HL-60 (cell line): ENCODE measurements at regions not wholly inside any gene's neighbourhood (a gene's known extent, or its start where the extent isn't known, plus 50 kb on each side); places are given as distances from the start of the nearest gene placed in this dataset.
"Not testable (repeated sequence)": the region's sequence is repeated elsewhere in the genome, so short reads cannot be mapped to it uniquely, and the experiment has no call there.

Experiments used
- DNase-seq, 2 experiments: peaks; one replicate each; pipeline ENCODE4 v3.0.0-alpha.2; 2010 to 2020; ENCODE audit warnings: low read depth in 1 of 2, low spot score in 1 of 2
- H3K27ac ChIP-seq: fragments of 250-450 bp; sonication (Bioruptor Pico); replicated peaks from 2 replicates; pipeline ENCODE4 v1.5.1; 2020; ENCODE audit warnings: mild to moderate bottlenecking, moderate library complexity
- H3K27me3 ChIP-seq: fragments of 250-450 bp; sonication (Bioruptor Pico); 2 replicates; pipeline ENCODE4 v1.5.1; 2021; ENCODE audit warnings: mild to moderate bottlenecking, moderate library complexity; ENCODE audit not compliant: insufficient read depth, poor library complexity, severe bottlenecking
- H3K4me3 ChIP-seq: replicated peaks from 2 replicates; pipeline ENCODE4 v1.5.1; 2011; ENCODE audit warnings: mild to moderate bottlenecking, control low read depth, low read length; ENCODE audit not compliant: insufficient read depth
- GABPA ChIP-seq: IDR thresholded peaks from 2 replicates; pipeline ENCODE4 v1.6.1; 2012; ENCODE audit warnings: low read depth
- POLR2AphosphoS5 ChIP-seq: IDR thresholded peaks from 2 replicates; pipeline ENCODE4 v1.6.1; 2012; ENCODE audit warnings: low read depth
- SPI1 ChIP-seq: IDR thresholded peaks from 2 replicates; pipeline ENCODE4 v1.6.1; 2012; ENCODE audit warnings: low read depth, mild to moderate bottlenecking, borderline replicate concordance
- TF ChIP-seq, protein P1 (sequence below): IDR thresholded peaks from one replicate; pipeline ENCODE4 v1.5.1; 2011; ENCODE audit warnings: low read length, control low read depth, inconsistent platforms; ENCODE audit not compliant: insufficient read depth
- TF ChIP-seq, protein P2 (sequence below): IDR thresholded peaks from 2 replicates; pipeline ENCODE4 v1.6.1; 2012; ENCODE audit warnings: low read depth; ENCODE audit not compliant: insufficient replicate concordance

DNA sequence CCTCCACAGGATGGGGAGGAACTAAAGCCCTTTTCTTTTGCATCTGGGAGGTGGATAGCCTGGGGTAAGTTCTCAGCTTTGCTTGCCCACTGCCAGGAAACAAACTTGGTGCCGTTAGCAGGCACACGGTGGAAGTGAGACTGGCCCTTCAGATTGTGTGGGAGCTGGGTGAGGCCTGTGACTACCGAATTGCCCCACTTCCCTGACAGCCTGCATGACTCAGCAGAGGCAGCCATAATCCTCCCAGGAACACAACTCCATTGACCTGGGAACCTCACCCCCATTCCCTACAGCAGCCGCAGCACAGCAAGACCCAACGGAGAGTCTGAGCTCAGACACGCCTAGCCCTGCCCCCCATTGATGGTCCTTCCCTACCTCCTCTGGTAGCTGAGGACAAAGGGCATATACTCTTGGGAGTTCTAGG is 282.6 kb downstream of the KLF13 start:
- peak in 1 of 2 experiments; percentile 30 for DNase-seq
- no peak overlapping the region for H3K4me3 ChIP-seq

DNA sequence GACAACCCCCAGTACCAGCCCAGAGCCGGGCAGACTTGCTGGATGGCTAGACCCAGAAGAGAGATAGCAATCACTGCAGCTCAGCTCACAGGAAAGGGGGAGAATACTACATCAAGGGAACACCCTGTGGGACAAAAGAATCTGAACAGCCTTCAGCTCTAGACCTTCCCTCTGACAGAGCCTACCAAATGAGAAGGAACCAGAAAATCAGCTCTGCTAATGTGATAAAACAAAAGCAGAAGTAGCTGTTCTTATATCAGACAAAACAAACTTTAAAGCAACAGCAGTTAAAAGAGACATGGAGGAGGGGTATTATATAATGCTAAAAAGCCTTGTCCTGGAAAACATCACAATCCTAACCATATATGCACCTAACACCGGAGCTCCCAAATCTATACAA is 283.3 kb downstream of the KLF13 start:
- H3K27ac ChIP-seq: no peak overlapping the region
- TF ChIP-seq GABPA (no peak), SPI1 (no peak), POLR2AphosphoS5 (no peak)
- TF ChIP-seq, protein P1, sequence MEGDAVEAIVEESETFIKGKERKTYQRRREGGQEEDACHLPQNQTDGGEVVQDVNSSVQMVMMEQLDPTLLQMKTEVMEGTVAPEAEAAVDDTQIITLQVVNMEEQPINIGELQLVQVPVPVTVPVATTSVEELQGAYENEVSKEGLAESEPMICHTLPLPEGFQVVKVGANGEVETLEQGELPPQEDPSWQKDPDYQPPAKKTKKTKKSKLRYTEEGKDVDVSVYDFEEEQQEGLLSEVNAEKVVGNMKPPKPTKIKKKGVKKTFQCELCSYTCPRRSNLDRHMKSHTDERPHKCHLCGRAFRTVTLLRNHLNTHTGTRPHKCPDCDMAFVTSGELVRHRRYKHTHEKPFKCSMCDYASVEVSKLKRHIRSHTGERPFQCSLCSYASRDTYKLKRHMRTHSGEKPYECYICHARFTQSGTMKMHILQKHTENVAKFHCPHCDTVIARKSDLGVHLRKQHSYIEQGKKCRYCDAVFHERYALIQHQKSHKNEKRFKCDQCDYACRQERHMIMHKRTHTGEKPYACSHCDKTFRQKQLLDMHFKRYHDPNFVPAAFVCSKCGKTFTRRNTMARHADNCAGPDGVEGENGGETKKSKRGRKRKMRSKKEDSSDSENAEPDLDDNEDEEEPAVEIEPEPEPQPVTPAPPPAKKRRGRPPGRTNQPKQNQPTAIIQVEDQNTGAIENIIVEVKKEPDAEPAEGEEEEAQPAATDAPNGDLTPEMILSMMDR: no peak
- TF ChIP-seq, protein P2, sequence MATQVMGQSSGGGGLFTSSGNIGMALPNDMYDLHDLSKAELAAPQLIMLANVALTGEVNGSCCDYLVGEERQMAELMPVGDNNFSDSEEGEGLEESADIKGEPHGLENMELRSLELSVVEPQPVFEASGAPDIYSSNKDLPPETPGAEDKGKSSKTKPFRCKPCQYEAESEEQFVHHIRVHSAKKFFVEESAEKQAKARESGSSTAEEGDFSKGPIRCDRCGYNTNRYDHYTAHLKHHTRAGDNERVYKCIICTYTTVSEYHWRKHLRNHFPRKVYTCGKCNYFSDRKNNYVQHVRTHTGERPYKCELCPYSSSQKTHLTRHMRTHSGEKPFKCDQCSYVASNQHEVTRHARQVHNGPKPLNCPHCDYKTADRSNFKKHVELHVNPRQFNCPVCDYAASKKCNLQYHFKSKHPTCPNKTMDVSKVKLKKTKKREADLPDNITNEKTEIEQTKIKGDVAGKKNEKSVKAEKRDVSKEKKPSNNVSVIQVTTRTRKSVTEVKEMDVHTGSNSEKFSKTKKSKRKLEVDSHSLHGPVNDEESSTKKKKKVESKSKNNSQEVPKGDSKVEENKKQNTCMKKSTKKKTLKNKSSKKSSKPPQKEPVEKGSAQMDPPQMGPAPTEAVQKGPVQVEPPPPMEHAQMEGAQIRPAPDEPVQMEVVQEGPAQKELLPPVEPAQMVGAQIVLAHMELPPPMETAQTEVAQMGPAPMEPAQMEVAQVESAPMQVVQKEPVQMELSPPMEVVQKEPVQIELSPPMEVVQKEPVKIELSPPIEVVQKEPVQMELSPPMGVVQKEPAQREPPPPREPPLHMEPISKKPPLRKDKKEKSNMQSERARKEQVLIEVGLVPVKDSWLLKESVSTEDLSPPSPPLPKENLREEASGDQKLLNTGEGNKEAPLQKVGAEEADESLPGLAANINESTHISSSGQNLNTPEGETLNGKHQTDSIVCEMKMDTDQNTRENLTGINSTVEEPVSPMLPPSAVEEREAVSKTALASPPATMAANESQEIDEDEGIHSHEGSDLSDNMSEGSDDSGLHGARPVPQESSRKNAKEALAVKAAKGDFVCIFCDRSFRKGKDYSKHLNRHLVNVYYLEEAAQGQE: no peak
- H3K4me3 ChIP-seq: no peak overlapping the region
- no peak for DNase-seq
- H3K27me3 ChIP-seq: no peaks in the 10 kb centered on the region

More for the DNA sequence above, 282.6 kb downstream of the KLF13 start:
- TF ChIP-seq SPI1 (no peak), GABPA (no peak), POLR2AphosphoS5 (no peak)
- TF ChIP-seq, protein P2: no peak
- TF ChIP-seq, protein P1: no peak
- no peak overlapping the region for H3K27ac ChIP-seq
- no peaks in the 10 kb centered on the region for H3K27me3 ChIP-seq

DNA sequence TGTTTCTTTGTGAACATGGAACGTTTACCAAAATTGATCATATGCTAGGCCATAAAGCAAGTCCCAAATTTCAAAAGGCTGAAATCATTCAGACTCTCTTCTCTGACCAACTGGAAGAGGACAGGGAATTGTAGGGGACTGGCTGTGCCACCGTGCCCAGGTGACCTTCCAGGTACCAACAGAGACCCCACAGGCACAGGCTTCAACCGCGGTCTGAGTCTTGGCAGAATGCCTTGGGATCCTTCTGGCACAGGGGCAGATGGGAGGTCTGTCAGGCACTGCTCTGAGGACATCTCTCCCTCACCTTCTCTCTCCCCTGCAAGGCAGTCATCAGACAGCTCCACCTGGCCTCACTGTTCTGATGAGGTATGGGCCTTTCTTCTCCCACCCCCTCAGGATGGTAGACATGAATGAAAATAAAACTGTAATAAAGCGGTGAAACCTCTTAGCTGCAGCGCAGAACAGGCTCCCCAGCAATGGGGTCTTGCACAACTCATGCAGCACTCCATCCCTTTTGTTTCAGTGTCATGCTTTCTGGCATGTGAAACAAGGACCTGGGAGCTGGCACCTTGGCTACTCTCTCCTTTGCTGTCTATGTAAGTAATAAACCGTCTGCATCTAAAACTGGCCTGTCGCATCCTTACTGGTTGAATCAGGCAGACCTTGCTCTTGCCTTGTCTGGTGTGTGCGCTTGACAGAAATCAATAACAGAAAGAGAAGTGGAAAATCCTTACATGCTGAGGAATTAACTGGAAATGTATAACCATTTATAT is 289.2 kb downstream of the KLF13 start:
- H3K4me3 ChIP-seq: no peak overlapping the region
- no peaks in the 10 kb centered on the region for H3K27me3 ChIP-seq
- no peak for TF ChIP-seq POLR2AphosphoS5
- TF ChIP-seq, protein P2: no peak
- TF ChIP-seq, protein P1: no peak
- TF ChIP-seq SPI1: no peak
- no peak for TF ChIP-seq GABPA
- DNase-seq: no peak
- no peak overlapping the region for H3K27ac ChIP-seq

DNA sequence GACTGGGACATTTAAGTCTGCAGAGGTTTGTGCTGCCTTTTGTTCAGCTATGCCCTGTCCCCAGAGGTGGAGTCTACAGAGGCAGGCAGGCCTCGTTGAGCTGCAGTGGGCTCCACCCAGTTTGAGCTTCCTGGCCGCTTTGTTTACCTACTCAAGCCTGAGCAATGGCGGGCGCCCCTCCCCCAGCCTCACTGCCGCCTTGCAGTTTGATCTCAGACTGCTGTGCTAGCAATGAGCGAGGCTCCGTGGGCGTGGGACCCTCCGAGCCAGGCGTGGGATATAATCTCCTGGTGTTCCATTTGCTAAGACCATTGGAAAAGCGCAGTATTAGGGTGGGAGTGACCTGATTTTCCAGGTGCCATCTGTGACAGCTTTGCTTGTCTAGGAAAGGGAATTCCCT is 296.7 kb downstream of the KLF13 start:
- not testable (repeated sequence) for H3K27me3 ChIP-seq, H3K27ac ChIP-seq, DNase-seq, H3K4me3 ChIP-seq

DNA sequence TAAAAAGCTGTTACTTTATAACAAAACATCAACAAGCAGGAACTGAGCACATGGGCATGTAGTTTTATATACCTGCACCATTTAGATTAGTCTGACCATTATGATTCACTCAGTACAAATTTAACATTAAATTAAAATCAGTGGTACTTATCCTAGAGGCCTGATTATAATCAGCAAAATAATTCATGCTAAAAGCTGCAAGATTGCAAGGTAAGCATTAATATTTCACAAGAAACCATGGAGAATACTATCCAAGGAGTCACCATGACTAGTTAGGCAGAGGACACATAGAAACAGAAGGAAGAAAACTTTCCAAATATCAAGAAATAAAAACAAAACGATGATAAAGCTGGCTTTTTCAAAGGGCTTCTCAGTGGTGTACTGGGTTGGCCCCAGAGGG is 297.5 kb downstream of the KLF13 start:
- not testable (repeated sequence) for H3K27ac ChIP-seq, H3K4me3 ChIP-seq, H3K27me3 ChIP-seq, DNase-seq

DNA sequence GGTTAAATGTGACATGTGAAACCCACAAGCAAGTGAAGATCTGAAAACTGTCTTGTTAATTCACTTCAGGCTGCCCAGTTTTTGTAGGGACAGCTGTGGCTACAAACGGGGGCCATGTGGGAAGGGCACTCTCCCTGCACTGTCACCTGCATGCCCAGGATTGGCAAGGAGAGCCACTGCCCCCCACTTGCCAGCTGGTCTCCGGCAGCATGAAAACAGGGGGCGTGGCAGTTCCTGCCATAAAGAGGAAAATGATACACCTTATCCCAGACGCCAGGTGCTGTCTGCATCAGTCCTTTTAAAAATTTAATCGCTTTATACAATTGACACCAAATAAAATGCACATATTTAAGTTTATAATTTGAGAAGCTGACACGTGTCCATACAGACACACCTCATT is 309.1 kb downstream of the KLF13 start:
- H3K27me3 ChIP-seq, DNase-seq, H3K27ac ChIP-seq, H3K4me3 ChIP-seq: not testable (repeated sequence)
